OCI-LY1 (cell line): ENCODE measurements at regions not wholly inside any gene's neighbourhood (a gene's known extent, or its start where the extent isn't known, plus 50 kb on each side); places are given as distances from the start of the nearest gene placed in this dataset.

Experiments used
- EZH2 ChIP-seq: fragments of 200-600 bp; sonication (generic), shearing (Covaris generic); IDR thresholded peaks from 2 replicates; pipeline ENCODE4 v1.8.0; 2017; ENCODE audit warnings: borderline replicate concordance, mixed run types, mild to moderate bottlenecking, antibody characterized with exemption, low read length, moderate library complexity, mixed read lengths
- TF ChIP-seq, protein P1 (sequence below): fragments of 200-600 bp; sonication (generic), shearing (Covaris generic); IDR thresholded peaks from 2 replicates; pipeline ENCODE4 v1.5.1; 2017; ENCODE audit warnings: mild to moderate bottlenecking, antibody characterized with exemption, low read length, moderate library complexity, mixed read lengths

DNA sequence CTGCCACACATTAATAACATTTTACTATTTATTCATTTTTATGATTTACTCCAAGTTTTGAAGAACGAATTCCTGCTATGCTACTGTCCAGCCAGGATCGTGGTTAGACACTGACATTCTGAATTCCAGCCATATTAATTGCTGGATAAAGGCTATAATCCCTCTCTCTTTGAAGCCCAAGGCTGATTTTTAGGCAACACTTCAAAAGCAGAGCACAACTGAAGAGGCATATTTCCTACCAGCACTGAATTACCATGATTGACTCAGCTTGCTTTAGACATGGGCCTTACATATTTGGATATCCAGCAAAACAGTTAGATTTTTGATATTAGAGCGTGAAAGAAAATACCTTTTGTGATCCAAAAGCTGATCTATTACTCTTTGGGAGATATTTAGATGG, 205.0 kb downstream of the ZIC1 start:
- TF ChIP-seq, protein P1, sequence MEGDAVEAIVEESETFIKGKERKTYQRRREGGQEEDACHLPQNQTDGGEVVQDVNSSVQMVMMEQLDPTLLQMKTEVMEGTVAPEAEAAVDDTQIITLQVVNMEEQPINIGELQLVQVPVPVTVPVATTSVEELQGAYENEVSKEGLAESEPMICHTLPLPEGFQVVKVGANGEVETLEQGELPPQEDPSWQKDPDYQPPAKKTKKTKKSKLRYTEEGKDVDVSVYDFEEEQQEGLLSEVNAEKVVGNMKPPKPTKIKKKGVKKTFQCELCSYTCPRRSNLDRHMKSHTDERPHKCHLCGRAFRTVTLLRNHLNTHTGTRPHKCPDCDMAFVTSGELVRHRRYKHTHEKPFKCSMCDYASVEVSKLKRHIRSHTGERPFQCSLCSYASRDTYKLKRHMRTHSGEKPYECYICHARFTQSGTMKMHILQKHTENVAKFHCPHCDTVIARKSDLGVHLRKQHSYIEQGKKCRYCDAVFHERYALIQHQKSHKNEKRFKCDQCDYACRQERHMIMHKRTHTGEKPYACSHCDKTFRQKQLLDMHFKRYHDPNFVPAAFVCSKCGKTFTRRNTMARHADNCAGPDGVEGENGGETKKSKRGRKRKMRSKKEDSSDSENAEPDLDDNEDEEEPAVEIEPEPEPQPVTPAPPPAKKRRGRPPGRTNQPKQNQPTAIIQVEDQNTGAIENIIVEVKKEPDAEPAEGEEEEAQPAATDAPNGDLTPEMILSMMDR: no peak
- TF ChIP-seq EZH2: no peak
